Fibroblast of skin of left quadriceps (primary cell): ENCODE measurements at regions not wholly inside any gene's neighbourhood (a gene's known extent, or its start where the extent isn't known, plus 50 kb on each side); places are given as distances from the start of the nearest gene placed in this dataset.
"Not testable (repeated sequence)": the region's sequence is repeated elsewhere in the genome, so short reads cannot be mapped to it uniquely, and the experiment has no call there.

ENCODE experiments used
- DNase-seq, 2 experiments: peaks; one replicate each; pipeline ENCODE4 v3.0.0-alpha.2; 2013; ENCODE audit warnings: low read depth in 2 of 2

DNA sequence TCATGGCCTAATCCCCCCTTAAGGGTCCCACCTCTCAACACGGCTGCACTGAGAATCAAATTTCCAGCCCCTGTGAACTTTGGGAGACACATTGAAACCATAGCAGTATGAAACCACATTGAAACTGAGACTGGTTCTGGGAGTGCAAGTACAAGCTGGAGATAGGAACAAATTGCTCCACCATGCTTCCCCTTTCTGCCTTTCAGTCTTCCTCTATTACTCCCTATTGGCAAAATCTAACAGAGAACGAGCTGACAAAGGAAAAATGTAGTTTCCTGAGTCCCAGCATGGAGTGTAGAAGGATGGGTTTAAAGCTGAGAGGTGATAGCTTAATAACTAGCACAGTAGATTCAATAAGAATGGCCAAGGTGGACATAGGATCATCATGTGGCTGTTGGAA, 161.7 kb upstream of the RPL34 start:
- DNase-seq, result no peak

GRCh38 chr4:108454227-108454626, 166.1 kb upstream of the RPL34 start:
- no peak for DNase-seq

DNA sequence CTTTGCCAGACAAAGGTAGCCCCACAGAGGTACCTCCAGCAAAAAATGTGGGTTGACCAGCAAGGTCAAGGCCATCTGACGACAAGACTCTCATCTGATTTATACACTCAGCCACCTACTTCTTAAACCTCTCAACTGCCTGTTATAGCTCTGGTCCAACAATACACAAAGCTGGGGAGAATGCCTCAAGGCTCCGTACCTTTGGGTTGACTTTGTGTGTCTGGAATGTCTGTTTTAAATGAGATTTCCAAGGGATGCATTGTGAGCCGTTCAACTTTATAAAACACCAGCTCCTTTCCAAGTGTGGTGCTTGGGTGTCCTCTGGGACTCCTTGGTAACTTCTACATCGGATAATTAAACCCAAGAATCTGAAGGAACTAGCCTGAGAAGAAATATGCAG, 167.0 kb upstream of the RPL34 start:
- no peak for DNase-seq

DNA sequence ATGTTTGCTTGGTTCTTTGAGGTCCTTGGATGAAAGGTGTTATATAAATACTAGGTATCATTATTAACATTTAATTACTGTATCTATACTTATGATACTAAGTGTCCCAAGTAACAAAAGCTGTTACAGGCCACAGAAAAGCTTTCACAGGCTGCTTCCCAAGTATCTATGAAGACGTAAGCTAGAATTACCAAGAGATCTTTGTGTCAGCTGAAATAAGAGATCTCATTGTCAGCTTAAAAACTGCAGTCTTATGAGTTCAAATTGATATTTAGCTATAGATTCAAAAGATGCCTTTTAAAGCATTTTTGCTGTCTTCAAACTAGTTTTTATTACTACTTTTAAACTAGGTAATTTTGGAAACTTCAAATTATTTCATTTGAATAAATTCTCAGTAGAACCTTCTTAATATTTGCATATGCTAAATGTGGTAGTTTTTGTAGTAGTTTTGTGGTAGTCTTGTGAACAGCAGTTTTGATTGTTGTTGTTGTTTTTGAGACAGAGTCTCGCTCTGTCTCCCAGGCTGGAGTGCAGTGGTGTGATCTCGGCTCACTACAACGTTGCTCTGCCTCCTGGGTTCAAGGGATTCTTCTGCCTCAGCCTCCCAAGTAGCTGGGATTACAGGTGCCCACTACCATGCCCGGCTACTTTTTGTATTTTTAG, 170.0 kb upstream of the RPL34 start:
- DNase-seq, result no peak

DNA sequence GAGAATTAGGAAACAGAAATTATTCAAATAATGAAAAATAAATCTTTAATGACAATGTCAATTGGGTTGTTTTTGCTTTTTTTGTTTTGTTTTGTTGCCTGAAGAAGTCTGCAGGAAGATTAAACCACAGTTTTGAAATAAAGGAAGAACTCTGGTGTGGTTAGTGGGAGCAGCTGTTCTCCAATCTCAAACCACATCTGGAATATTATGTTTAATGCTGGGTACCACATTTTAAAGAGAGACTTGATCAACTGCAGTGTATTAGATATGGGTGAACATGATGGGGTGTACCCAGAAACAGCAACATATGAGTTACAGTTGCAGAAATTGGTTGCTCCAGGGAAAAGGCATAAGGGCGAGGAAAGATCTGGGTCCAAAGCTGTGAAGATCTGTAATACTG, 171.2 kb upstream of the RPL34 start:
- no peak for DNase-seq

- DNase-seq, result no peak
Observed at GRCh38 chr4:108446556-108446955, 173.8 kb upstream of the RPL34 start.

DNA sequence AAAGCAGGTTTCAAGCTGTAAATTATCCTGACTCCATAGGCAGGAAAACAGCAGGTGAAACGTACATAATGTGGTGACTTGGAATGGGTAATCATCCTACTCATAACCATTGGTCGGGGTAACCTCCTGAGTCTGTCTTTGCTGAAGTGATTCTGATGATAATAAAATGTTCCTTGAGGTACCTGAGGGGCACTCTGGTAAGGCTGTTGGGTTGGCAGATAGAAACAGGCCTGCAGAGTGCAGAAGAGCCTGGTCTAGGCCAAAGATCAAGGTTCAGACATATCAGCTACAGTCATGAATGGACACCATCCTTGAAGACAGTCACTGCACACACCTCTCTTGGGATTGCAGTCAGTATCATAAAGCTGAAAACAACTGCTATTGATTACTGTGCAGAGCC, 174.7 kb upstream of the RPL34 start:
- no peak for DNase-seq

DNA sequence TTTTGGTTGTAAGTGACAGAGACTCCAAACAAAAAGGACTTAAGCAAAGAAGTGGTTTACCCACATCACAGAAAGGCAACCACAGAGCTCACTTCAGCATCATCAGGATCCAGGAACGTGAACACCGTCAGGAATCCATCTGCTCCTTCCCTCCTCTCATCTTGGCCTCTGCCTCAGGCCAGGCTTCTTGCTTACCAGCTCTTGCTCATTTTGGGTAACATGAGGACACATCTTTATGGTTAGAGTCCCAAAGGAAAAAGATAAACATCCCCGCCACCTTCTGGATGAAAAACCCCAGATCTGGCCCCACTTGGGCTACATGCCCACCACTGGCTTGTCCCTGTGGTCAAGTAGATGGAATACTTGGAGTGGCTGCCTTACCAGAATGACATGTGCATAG, 176.8 kb upstream of the RPL34 start:
- no peak for DNase-seq

DNA sequence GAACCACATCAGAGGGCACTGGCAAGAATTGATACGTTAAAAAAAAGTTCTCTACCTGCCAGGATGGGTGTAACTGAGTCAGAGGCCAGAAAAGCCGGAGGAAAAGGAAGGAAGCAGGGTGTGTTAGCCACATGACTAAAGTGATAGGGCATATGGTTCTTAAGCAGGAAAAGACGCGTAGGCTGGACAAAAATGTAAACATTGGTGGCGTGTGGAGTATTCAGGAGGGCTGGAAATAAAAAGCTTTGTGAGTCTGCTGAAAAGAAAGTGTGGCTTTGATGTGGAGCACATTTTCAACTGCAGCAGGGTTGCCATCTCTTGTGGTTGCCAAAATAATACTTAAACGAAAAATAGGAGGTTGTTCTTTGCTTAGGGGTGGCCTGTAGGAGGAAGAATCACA, 186.5 kb upstream of the RPL34 start:
- DNase-seq, result peak; percentile 21 to 31

DNA sequence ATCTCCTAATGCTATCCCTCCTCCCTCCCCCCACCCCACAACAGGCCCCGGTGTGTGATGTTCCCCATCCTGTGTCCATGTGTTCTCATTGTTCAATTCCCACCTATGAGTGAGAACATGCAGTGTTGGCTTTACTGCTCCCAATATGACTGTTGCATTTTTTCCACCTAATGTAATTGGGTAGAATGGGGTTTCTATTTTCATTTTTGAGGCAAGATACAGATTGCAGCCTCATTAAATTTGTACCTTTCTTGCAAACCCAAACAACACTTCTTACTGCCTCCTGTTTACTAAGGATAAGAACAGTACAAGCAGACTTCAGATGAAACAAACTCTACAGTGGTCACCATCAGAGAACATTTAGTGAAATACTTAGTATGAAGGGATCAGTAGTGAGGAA, 187.0 kb upstream of the RPL34 start:
- not testable (repeated sequence) for DNase-seq

GRCh38 chr4:108432418-108432817, 188.0 kb upstream of the RPL34 start:
- DNase-seq, result no peak

- DNase-seq, result no peak
Observed at GRCh38 chr4:108431986-108432385, 188.4 kb upstream of the RPL34 start.

DNA sequence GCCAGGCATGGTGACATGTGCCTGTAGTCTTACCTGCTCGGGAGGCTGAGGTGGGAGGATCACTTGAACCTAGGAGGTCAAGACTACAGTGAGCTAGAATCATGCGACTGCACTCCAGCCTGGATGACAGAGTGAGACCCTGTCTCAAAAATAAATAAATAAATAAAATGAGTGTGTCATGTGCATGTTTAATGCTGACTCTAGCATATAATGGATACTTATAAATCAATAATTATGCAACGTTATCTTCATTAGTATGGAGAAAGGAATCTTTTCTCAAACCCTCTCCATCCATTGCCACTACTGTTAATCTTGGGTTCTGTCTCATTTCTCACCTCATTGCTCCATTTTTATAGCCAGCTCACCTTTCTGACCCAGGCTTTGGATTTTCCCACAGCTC, 189.5 kb upstream of the RPL34 start:
- DNase-seq, result no peak

GRCh38 chr4:108429662-108430061, 190.7 kb upstream of the RPL34 start:
- DNase-seq, result no peak

- DNase-seq, result no peak
Observed at GRCh38 chr4:108428923-108429322, 191.5 kb upstream of the RPL34 start.

- DNase-seq, result peak; percentile 74 to 75
Observed at GRCh38 chr4:108427946-108428485, 192.4 kb upstream of the RPL34 start.

- DNase-seq, result peak; percentile 63 to 66
Observed at GRCh38 chr4:108426493-108426892, 193.9 kb upstream of the RPL34 start.

DNA sequence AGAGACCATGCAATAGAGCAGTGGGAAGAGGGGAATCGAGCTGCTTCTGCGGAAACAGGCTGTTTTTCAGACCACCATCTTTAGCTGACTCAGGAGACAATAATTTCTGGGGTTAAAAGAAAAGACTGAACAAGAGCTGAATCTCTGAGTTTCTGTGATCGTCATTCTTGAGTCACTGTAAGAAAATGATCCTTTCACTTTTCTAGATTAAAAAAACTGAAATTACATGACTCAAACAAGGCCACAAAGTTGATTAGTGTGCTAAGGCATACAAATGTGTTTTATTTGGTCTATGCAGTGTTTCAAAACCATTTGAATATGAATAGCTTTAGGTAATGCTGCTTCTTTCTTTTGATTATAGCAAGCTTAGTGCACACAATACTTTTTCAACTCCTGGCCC, 194.4 kb upstream of the RPL34 start:
- peak; percentile 78 to 79 for DNase-seq

GRCh38 chr4:108417923-108418322, 202.5 kb upstream of the RPL34 start:
- no peak for DNase-seq

DNA sequence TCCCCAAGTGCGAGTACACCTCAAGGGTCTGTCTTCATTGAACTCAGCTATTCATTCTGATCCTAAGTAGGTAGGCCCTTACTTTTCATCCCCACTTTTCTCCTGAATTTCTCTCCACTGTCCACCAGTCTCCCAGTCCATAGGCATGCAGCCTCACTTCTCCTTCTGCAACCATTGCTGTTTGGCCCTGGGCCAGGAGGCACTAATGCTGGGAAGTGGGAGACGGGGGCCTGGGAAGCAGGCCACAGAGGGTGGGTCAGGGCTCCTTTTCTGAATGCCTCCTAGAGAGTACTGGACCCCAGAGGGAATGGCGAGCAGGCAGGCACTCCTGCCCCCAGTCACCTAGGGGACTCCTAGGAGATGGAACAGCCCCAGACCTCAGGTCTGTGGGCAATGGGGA, 203.5 kb upstream of the RPL34 start:
- DNase-seq, result no peak

GRCh38 chr4:108415389-108415788, 205.0 kb upstream of the RPL34 start:
- no peak for DNase-seq

DNA sequence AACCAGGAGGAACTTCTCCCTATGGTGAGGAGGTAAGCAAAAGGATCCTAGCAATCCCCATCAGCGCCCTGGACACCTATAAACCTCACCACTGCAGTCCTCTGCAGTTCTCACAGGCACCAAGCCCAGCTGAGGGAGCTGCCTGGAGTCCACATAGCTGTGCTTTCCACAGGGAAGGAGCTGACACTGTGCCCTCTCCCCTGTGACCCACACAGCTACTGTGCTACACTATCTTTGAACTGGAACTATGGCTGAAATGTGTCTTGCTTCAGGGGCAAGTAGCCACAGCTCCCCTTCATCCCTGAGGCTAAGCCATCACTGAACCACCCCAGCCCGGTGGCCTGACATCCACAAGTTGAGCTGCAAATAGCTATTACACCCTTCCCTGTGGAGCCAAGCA, 208.5 kb upstream of the RPL34 start:
- DNase-seq, result no peak

- DNase-seq, result not testable (repeated sequence)
Observed at GRCh38 chr4:108409691-108410090, 210.7 kb upstream of the RPL34 start.

- DNase-seq, result no peak
Observed at GRCh38 chr4:108405586-108405985, 214.8 kb upstream of the RPL34 start.
